Body of pancreas (tissue), 4 donors: ENCODE measurements at regions not wholly inside any gene's neighbourhood (a gene's known extent, or its start where the extent isn't known, plus 50 kb on each side); places are given as distances from the start of the nearest gene placed in this dataset.

Source experiments
- POLR2A ChIP-seq, 3 donors: fragments of 450-650 bp; IDR thresholded peaks; one replicate each; pipeline ENCODE4 v1.6.1; 2016; ENCODE audit warnings: antibody characterized with exemption in 3 of 3, mild to moderate bottlenecking in 2 of 3
- TF ChIP-seq, protein P1 (sequence below), 7 experiments: fragments of 450-650 bp in 4 of 7; fragments of 200-600 bp in 3 of 7; sonication (generic) in 3 of 7; IDR thresholded peaks; one replicate each; pipeline ENCODE4 v1.5.1; 2016 to 2019; ENCODE audit warnings: antibody characterized with exemption in 7 of 7

DNA sequence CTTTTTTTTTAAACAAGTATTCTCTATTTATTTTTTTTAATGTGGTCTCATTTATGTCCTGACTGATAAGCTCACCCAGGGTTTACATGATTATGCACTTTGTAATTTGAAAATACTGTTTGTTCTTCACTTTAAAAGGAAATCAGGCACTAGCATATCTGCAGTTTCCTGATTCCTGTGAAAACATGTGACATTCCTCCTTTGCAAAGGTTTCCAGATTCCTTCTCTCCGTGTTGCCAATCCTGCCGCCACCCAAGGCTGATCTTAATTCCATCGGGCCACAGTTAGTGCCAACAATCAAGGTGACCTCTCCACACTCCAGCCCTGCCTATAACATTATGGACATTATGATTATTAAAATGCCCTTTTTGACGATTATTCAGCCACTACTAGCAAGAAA lies 225.4 kb downstream of the PCDH7 start:
- TF ChIP-seq, protein P1, sequence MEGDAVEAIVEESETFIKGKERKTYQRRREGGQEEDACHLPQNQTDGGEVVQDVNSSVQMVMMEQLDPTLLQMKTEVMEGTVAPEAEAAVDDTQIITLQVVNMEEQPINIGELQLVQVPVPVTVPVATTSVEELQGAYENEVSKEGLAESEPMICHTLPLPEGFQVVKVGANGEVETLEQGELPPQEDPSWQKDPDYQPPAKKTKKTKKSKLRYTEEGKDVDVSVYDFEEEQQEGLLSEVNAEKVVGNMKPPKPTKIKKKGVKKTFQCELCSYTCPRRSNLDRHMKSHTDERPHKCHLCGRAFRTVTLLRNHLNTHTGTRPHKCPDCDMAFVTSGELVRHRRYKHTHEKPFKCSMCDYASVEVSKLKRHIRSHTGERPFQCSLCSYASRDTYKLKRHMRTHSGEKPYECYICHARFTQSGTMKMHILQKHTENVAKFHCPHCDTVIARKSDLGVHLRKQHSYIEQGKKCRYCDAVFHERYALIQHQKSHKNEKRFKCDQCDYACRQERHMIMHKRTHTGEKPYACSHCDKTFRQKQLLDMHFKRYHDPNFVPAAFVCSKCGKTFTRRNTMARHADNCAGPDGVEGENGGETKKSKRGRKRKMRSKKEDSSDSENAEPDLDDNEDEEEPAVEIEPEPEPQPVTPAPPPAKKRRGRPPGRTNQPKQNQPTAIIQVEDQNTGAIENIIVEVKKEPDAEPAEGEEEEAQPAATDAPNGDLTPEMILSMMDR (IDR thresholded peaks at IDR 0.05), result no peak
- TF ChIP-seq POLR2A (IDR thresholded peaks at IDR 0.05), result no peak
